Spleen (tissue), 11 donors: ENCODE measurements at regions not wholly inside any gene's neighbourhood (a gene's known extent, or its start where the extent isn't known, plus 50 kb on each side); places are given as distances from the start of the nearest gene placed in this dataset.

Source experiments
- DNase-seq: peaks from one replicate; pipeline ENCODE4 v3.0.0-alpha.2; 2020
- H3K27ac ChIP-seq, 8 donors: fragments of 200-600 bp; sonication (generic) in 7 of 8; 1 replicate in 4 of 8; 2 replicates in 4 of 8; pipeline versions ENCODE4 v1.5.0 to v1.8.0; 2016 to 2021; ENCODE audit warnings: inconsistent platforms in 4 of 8, mild to moderate bottlenecking in 4 of 8, moderate library complexity in 1 of 8
- H3K27me3 ChIP-seq, 7 donors: fragments of 200-600 bp; sonication (generic) in 6 of 7; replicated peaks in 1 of 7; 1 replicate in 4 of 7; 2 replicates in 3 of 7; pipeline versions ENCODE4 v1.5.0 to v1.8.0; 2016 to 2021; ENCODE audit warnings: inconsistent platforms in 3 of 7, mild to moderate bottlenecking in 1 of 7
- H3K36me3 ChIP-seq, 6 donors: fragments of 200-600 bp; sonication (generic) in 5 of 6; 1 replicate in 4 of 6; 2 replicates in 2 of 6; pipeline versions ENCODE4 v1.5.0 to v1.8.0; 2016 to 2021; ENCODE audit warnings: inconsistent platforms in 2 of 6
- H3K4me1 ChIP-seq, 6 donors: fragments of 200-600 bp; sonication (generic) in 5 of 6; 1 replicate in 3 of 6; 2 replicates in 3 of 6; pipeline versions ENCODE4 v1.5.0 to v1.8.0; 2016 to 2021; ENCODE audit warnings: inconsistent platforms in 3 of 6
- H3K4me3 ChIP-seq, 8 donors: fragments of 200-600 bp; sonication (generic) in 7 of 8; 1 replicate in 4 of 8; 2 replicates in 4 of 8; pipeline versions ENCODE4 v1.5.0 to v1.8.0; 2016 to 2021; ENCODE audit warnings: inconsistent platforms in 4 of 8, mild to moderate bottlenecking in 4 of 8, moderate library complexity in 2 of 8
- H3K9me3 ChIP-seq, 8 donors: fragments of 200-600 bp; sonication (generic) in 7 of 8; 1 replicate in 4 of 8; 2 replicates in 4 of 8; pipeline versions ENCODE4 v1.5.0 to v1.8.0; 2016 to 2021; ENCODE audit warnings: inconsistent platforms in 4 of 8
- POLR2A ChIP-seq, 3 donors: fragments of 450-650 bp; IDR thresholded peaks; one replicate each; pipeline ENCODE4 v1.5.1; 2017; ENCODE audit warnings: antibody characterized with exemption in 3 of 3, mild to moderate bottlenecking in 1 of 3
- POLR2AphosphoS5 ChIP-seq, 3 donors: sonication (generic); formaldehyde crosslinking; IDR thresholded peaks; one replicate each; pipeline ENCODE4 v1.5.1; 2017; ENCODE audit warnings: antibody characterized with exemption in 3 of 3
- WGBS, 5 donors: extraction: QIAGEN DNeasy Blood & Tissue Kit in 3 of 5; methylation state at CpG; one replicate each; pipeline versions ENCODE4 v1.1.5 to v1.1.7; 2013 to 2018; 5-methylcytosine and 5-hydroxymethylcytosine counted together
- intact Hi-C: fragments of 100-400 bp; cut with DNase I; formaldehyde crosslinking; loops from one replicate; pipeline ENCODE4 v1.15.0; 2023; ENCODE audit warnings: low total_unique reads
- TF ChIP-seq, protein P1 (sequence below), 11 experiments: fragments of 200-600 bp in 7 of 11; fragments of 450-650 bp in 4 of 11; sonication (generic) in 4 of 11; IDR thresholded peaks in 8 of 11; conservative IDR thresholded peaks in 3 of 11; 1 replicate in 7 of 11; 2 replicates in 4 of 11; pipeline versions ENCODE4 v1.4.0 to v1.8.0; 2016 to 2021; ENCODE audit warnings: antibody characterized with exemption in 11 of 11, inconsistent platforms in 4 of 11, mild to moderate bottlenecking in 1 of 11
- donor health status: healthy with polysubstance abuse.
- donor health status: DM: no; HTN: no; CAD: no; lungs with moderate emphysema.
- donor health status: DM: no; HTN: no; CAD: no.
- donor health status: Bipolar disorder and iron deficiency.
- donor health status: healthy.
- donor health status: DM: no; HTN: no; CAD: no.
- donor health status: DM: yes; HTN: yes; CAD: no.

GRCh38 chr6:159114569-159114968 lies 54.6 kb upstream of the FNDC1 start:
- TF ChIP-seq POLR2A (IDR thresholded peaks at IDR 0.05): no peak
- TF ChIP-seq POLR2AphosphoS5 (IDR thresholded peaks at IDR 0.05): no peak
- TF ChIP-seq, protein P1, sequence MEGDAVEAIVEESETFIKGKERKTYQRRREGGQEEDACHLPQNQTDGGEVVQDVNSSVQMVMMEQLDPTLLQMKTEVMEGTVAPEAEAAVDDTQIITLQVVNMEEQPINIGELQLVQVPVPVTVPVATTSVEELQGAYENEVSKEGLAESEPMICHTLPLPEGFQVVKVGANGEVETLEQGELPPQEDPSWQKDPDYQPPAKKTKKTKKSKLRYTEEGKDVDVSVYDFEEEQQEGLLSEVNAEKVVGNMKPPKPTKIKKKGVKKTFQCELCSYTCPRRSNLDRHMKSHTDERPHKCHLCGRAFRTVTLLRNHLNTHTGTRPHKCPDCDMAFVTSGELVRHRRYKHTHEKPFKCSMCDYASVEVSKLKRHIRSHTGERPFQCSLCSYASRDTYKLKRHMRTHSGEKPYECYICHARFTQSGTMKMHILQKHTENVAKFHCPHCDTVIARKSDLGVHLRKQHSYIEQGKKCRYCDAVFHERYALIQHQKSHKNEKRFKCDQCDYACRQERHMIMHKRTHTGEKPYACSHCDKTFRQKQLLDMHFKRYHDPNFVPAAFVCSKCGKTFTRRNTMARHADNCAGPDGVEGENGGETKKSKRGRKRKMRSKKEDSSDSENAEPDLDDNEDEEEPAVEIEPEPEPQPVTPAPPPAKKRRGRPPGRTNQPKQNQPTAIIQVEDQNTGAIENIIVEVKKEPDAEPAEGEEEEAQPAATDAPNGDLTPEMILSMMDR (IDR thresholded peaks at IDR 0.05 in 8 of 11, conservative IDR thresholded peaks at IDR 0.05 in 3 of 11): no peak
- Histone ChIP-seq H3K36me3 (no peaks in the 10 kb centered on the region), H3K27ac (peak overlapping the region in 4 of 8 donors; percentile 32 to 92 (median 62)), H3K4me1 (peaks cover 10 to 82% (median 67%) of the 10 kb centered on the region in 6 donors), H3K27me3 (no peaks in the 10 kb centered on the region), H3K9me3 (no peaks in the 10 kb centered on the region), H3K4me3 (no peak overlapping the region)
- no peak for DNase-seq
- intact Hi-C loops: no loop called here
- 59 to 75% (median 66%) methylated on average over 3 of the region's 3 CpGs for WGBS, 5 donors

DNA sequence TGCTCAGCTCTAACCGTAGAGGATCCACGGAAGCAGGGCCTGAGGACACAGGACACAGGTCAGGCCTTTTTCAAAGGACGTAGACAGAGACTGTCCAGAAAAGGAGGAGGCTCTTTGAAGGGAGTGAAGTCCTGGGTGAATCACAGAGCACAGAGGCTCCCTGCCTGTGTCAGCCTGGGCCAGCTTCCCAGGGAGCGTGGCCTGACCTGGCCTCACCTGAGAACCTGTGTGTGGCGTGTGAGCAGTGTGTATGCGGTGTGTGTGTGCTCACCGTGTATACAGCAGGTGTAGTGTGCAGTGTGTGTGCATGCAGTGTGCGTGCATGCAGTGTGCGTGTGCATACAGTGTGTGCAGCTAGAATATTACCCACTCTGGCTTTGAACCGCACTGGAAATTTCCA lies 56.0 kb upstream of the FNDC1 start:
- Histone ChIP-seq H3K4me3 (no peak overlapping the region), H3K27me3 (no peaks in the 10 kb centered on the region), H3K36me3 (no peaks in the 10 kb centered on the region), H3K27ac (no peak overlapping the region), H3K4me1 (peaks cover 10 to 82% (median 67%) of the 10 kb centered on the region in 6 donors), H3K9me3 (no peaks in the 10 kb centered on the region)
- no peak for DNase-seq
- intact Hi-C loops: no loop called here
- TF ChIP-seq, protein P1 (IDR thresholded peaks at IDR 0.05 in 8 of 11, conservative IDR thresholded peaks at IDR 0.05 in 3 of 11): no peak
- TF ChIP-seq POLR2AphosphoS5 (IDR thresholded peaks at IDR 0.05): no peak
- no peak for TF ChIP-seq POLR2A (IDR thresholded peaks at IDR 0.05)
- WGBS, 5 donors: 89 to 97% (median 96%) methylated on average over 9 to 10 of the region's 10 CpGs

- Histone ChIP-seq H3K27me3 (no peaks in the 10 kb centered on the region), H3K9me3 (no peaks in the 10 kb centered on the region), H3K36me3 (no peaks in the 10 kb centered on the region), H3K4me3 (no peak overlapping the region), H3K27ac (no peak overlapping the region), H3K4me1 (peaks cover 14 to 82% (median 68%) of the 10 kb centered on the region in 6 donors)
- TF ChIP-seq POLR2AphosphoS5 (IDR thresholded peaks at IDR 0.05) (no peak), POLR2A (IDR thresholded peaks at IDR 0.05) (no peak)
- TF ChIP-seq, protein P1 (IDR thresholded peaks at IDR 0.05 in 8 of 11, conservative IDR thresholded peaks at IDR 0.05 in 3 of 11): no peak
- 89 to 97% (median 91%) methylated on average over 9 of the region's 9 CpGs for WGBS, 5 donors
- DNase-seq: no peak
- intact Hi-C loops: no loop called here
Measured at GRCh38 chr6:159112714-159113113, 56.5 kb upstream of the FNDC1 start.

DNA sequence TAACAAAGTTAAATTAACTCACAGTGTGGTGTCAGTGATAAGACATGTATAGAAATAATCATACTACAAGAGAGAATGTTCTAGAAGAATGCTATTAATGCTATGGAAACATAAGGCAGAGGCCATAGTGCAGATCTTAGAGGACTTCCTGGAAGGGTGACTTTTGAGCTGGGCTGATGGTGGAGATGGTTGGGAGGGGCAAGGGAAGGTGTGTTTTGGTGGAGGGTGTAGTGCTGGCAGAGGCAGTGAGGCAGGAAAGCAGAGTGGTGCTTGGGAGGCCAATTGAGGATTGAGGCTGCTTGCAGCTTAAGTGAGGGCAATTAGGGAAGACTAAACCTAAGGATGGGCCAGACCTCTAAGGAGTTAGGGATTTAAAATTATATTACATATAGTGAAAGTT lies 58.5 kb upstream of the FNDC1 start:
- intact Hi-C loops: no loop called here
- no peak overlapping the region for H3K4me3 ChIP-seq
- peaks cover 16 to 82% (median 69%) of the 10 kb centered on the region in 6 donors for H3K4me1 ChIP-seq
- H3K36me3 ChIP-seq: no peaks in the 10 kb centered on the region
- no peak overlapping the region for H3K27ac ChIP-seq
- no peaks in the 10 kb centered on the region for H3K9me3 ChIP-seq
- no peak for DNase-seq
- H3K27me3 ChIP-seq: no peaks in the 10 kb centered on the region
- TF ChIP-seq, protein P1 (IDR thresholded peaks at IDR 0.05 in 8 of 11, conservative IDR thresholded peaks at IDR 0.05 in 3 of 11): no peak
- TF ChIP-seq POLR2AphosphoS5 (IDR thresholded peaks at IDR 0.05) (no peak), POLR2A (IDR thresholded peaks at IDR 0.05) (no peak)
